ENCODE measurements at regions not wholly inside any gene's neighbourhood (a gene's known extent, or its start where the extent isn't known, plus 50 kb on each side); places are given as distances from the start of the nearest gene placed in this dataset.

DNA sequence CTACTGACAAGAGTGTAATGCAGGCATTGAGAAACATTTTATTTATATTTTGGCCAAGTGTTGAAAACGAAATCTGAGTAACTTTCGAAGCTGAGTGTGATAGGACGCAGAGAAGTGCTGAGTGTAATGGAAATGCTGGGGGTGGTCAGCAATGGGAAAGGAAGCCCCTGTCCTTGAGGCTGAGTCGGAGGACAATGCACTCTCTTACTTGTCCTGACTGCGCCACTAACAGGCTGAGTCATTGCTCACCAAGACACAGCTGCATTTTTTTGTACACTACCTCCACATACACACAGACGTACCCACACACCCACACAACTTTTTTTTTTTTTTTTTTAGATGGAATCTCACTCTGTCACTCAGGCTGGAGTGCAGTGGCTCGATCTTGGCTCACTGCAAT is 637.7 kb downstream of the SLCO4C1 start:
- Histone ChIP-seq H2AK5ac (ENCODE audit: insufficient read length, low read length) (no peak overlapping the region), H4K8ac (replicated peaks; ENCODE audit: insufficient read length, low read depth, low read length) (no peak overlapping the region), H3K4me2 (ENCODE audit: insufficient read depth, insufficient read length, low read length) (no peak overlapping the region), H3K4ac (ENCODE audit: low read depth, low read length) (no peak overlapping the region), H3K56ac (ENCODE audit: insufficient read length, low read depth, low read length) (no peak overlapping the region), H4K5ac (ENCODE audit: insufficient read length, low read depth, low read length) (no peak overlapping the region), H3K79me1 (ENCODE audit: insufficient read depth, low read depth, low read length, poor library complexity, severe bottlenecking) (no peaks in the 10 kb centered on the region), H4K20me1 (ENCODE audit: control insufficient read depth, insufficient read depth, insufficient read length) (no peaks in the 10 kb centered on the region), H3K27me3 (ENCODE audit: insufficient read depth, low read length) (no peaks in the 10 kb centered on the region), H4K91ac (ENCODE audit: insufficient read length, low read depth, low read length) (no peak overlapping the region), H2BK12ac (ENCODE audit: insufficient read length, low read depth, low read length) (no peak overlapping the region), H3K23me2 (ENCODE audit: insufficient read length, low read depth, low read length, poor library complexity, severe bottlenecking) (no peaks in the 10 kb centered on the region), H3K79me2 (ENCODE audit: insufficient read depth, low read length) (no peaks in the 10 kb centered on the region), H3K9ac (ENCODE audit: extremely low read depth, insufficient read length, low read length) (no peak overlapping the region), H3K23ac (ENCODE audit: insufficient read length, low read depth, low read length) (no peak overlapping the region), H3T11ph (ENCODE audit: low read length) (no peak overlapping the region), H2BK15ac (ENCODE audit: low read depth, low read length) (no peak overlapping the region), H2BK120ac (ENCODE audit: low read depth, low read length, poor library complexity, severe bottlenecking) (no peak overlapping the region), H2BK5ac (ENCODE audit: insufficient read length, low read length) (no peak overlapping the region), H3K4me1 (ENCODE audit: insufficient read depth, low read length) (no peaks in the 10 kb centered on the region), H3K18ac (ENCODE audit: insufficient read length, low read depth, low read length) (no peak overlapping the region), H3K27ac (ENCODE audit: insufficient read length, low read depth, low read length) (no peak overlapping the region), H3K14ac (ENCODE audit: insufficient read depth, low read length) (no peak overlapping the region), H2BK20ac (ENCODE audit: low read depth, low read length, poor library complexity, severe bottlenecking) (no peak overlapping the region), H2AFZ (ENCODE audit: low read length) (no peak overlapping the region), H3K9me3 (ENCODE audit: control insufficient read depth, low read depth, low read length) (no peaks in the 10 kb centered on the region)
- Mint-ChIP-seq H3K4me1 (peaks cover 3 to 6% of the 10 kb centered on the region in 2 experiments; a peak in 3 of 4 replicates), H3K4me3 (no peak overlapping the region), H3K27me3 (ENCODE audit: low read depth) (no peaks in the 10 kb centered on the region), H3K36me3 (ENCODE audit: insufficient read depth in 1 of 3, low read depth in 3 of 3) (no peaks in the 10 kb centered on the region), H3K27ac (peak overlapping the region; percentile 46 to 83 (median 51); a peak in 3 of 7 replicates), H3K9me3 (no peaks in the 10 kb centered on the region)
- DNase-seq: no peak
- no peak for TF ChIP-seq CTCF (conservative IDR thresholded peaks at IDR 0.05)
- WGBS (ENCODE audit: extremely low coverage, insufficient read length, low lambda C conversion rate): no CpG with 5 or more reads among the region's 7 CpGs

All from H9 (cell line).